ENCODE measurements at regions not wholly inside any gene's neighbourhood (a gene's known extent, or its start where the extent isn't known, plus 50 kb on each side); places are given as distances from the start of the nearest gene placed in this dataset.

DNA sequence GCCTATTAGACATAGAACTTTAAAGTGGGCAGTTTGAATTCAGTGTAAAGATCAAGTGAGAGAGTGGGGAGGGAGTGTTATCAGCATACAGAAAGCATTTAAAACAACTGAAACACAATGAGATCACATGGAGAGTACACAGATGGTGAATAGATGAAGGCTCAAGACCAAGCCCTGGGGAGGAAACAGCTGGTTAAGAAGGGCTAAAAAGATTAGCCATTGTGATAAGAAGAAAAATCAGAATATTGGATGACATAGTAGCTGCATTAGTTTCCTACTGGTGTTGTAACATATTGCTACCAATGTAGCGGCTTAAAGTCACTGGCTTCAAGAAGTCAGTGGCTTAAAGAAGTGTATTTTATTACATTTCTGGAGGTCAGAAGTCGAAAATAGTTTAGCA, 443.4 kb upstream of the RGS18 start:
- no peak for TF ChIP-seq CTCF (conservative IDR thresholded peaks at IDR 0.05 in 1 of 2, IDR thresholded peaks at IDR 0.05 in 1 of 2; ENCODE audit: low read depth in 1 of 2, low read length in 2 of 2)
- TF ChIP-seq EZH2 (IDR thresholded peaks at IDR 0.05; ENCODE audit: low read length, missing control alignments) = no peak

Measured in fibroblast of lung (primary cell).